ENCODE measurements at regions not wholly inside any gene's neighbourhood (a gene's known extent, or its start where the extent isn't known, plus 50 kb on each side); places are given as distances from the start of the nearest gene placed in this dataset.

DNA sequence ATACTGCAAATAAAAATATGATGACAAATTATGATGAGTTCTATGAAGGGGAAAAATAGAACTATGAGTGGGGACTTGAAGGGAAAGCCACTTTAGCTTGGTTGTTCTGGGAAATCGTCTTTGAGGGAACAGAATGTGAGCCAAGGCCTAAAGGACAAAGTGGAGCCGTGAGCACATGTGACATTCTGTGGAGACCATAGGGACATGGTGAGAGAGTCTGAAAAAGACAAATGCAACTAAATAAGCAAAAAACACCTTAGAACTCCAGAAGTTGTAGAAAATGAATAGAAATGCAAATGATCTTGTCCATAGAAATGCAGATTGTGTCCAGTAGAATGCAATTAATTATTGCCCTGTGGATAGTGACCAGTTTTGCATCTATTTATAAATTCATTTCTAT is 86.8 kb upstream of the ANKRD10 start:
- TF ChIP-seq POLR2A (IDR thresholded peaks at IDR 0.05; ENCODE audit: low read length): no peak
- no peak for TF ChIP-seq GATA1 (IDR thresholded peaks at IDR 0.05; ENCODE audit: low read depth, low read length)
